Gastrocnemius medialis (tissue), 4 donors: ENCODE measurements at regions not wholly inside any gene's neighbourhood (a gene's known extent, or its start where the extent isn't known, plus 50 kb on each side); places are given as distances from the start of the nearest gene placed in this dataset.

Experiments
- POLR2A ChIP-seq, 2 donors: fragments of 450-650 bp; IDR thresholded peaks; one replicate each; pipeline ENCODE4 v1.6.1; 2017; ENCODE audit warnings: antibody characterized with exemption in 2 of 2, mild to moderate bottlenecking in 2 of 2, moderate library complexity in 2 of 2
- TF ChIP-seq, protein P1 (sequence below), 5 experiments: fragments of 450-650 bp in 3 of 5; fragments of 200-600 bp in 2 of 5; sonication (generic) in 2 of 5; IDR thresholded peaks in 4 of 5; conservative IDR thresholded peaks in 1 of 5; 1 replicate in 4 of 5; 2 replicates in 1 of 5; pipeline ENCODE4 v1.5.1; 2016 to 2019; ENCODE audit warnings: antibody characterized with exemption in 5 of 5, mild to moderate bottlenecking in 3 of 5, moderate library complexity in 3 of 5

DNA sequence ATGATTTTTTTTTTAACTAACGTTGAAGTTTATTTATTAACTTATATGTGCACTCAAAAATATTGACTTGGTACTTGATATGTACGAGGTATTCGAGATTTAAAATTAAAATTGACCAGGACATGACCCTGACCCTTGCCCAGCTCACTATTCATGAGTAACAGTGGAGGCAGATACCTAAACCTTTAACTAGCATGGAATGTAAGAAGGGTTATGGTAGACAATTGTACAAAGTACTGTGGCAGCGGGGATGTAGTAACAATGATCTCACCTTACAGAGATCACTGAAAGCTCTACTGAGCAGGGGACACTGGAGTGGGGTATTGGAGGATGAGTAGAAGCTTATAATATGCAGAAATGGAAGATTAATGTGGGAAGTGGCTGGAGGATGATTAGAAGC, 60.8 kb downstream of the ADRA2A start:
- TF ChIP-seq, protein P1, sequence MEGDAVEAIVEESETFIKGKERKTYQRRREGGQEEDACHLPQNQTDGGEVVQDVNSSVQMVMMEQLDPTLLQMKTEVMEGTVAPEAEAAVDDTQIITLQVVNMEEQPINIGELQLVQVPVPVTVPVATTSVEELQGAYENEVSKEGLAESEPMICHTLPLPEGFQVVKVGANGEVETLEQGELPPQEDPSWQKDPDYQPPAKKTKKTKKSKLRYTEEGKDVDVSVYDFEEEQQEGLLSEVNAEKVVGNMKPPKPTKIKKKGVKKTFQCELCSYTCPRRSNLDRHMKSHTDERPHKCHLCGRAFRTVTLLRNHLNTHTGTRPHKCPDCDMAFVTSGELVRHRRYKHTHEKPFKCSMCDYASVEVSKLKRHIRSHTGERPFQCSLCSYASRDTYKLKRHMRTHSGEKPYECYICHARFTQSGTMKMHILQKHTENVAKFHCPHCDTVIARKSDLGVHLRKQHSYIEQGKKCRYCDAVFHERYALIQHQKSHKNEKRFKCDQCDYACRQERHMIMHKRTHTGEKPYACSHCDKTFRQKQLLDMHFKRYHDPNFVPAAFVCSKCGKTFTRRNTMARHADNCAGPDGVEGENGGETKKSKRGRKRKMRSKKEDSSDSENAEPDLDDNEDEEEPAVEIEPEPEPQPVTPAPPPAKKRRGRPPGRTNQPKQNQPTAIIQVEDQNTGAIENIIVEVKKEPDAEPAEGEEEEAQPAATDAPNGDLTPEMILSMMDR (IDR thresholded peaks at IDR 0.05 in 4 of 5, conservative IDR thresholded peaks at IDR 0.05 in 1 of 5): no peak
- no peak for TF ChIP-seq POLR2A (IDR thresholded peaks at IDR 0.05)
